Activated CD4-positive, alpha-beta T cell treated with anti-CD3 and anti-CD28 coated beads for 4 hours (primary cell): ENCODE measurements at regions not wholly inside any gene's neighbourhood (a gene's known extent, or its start where the extent isn't known, plus 50 kb on each side); places are given as distances from the start of the nearest gene placed in this dataset.
"Not testable (repeated sequence)": the region's sequence is repeated elsewhere in the genome, so short reads cannot be mapped to it uniquely, and the experiment has no call there.

Source experiments
- DNase-seq, 2 donors: peaks; one replicate each; pipeline ENCODE4 v3.0.0-alpha.2; 2020

GRCh38 chr4:52376132-52376704 lies 282.9 kb downstream of the USP46 start:
- DNase-seq = peak in 1 of 2 donors; percentile 13

GRCh38 chr4:52377563-52377962 lies 281.5 kb downstream of the USP46 start:
- no peak for DNase-seq

- DNase-seq = no peak
Measured at GRCh38 chr4:52407545-52407944, 251.6 kb downstream of the USP46 start.

GRCh38 chr4:52408032-52408431 lies 251.1 kb downstream of the USP46 start:
- DNase-seq = no peak

- no peak for DNase-seq
Measured at GRCh38 chr4:52408471-52408870, 250.6 kb downstream of the USP46 start.

GRCh38 chr4:52409766-52410165 lies 249.3 kb downstream of the USP46 start:
- DNase-seq = not testable (repeated sequence)

- DNase-seq = no peak
Measured at GRCh38 chr4:52410971-52411370, 248.1 kb downstream of the USP46 start.

GRCh38 chr4:52420330-52420729 lies 238.8 kb downstream of the USP46 start:
- no peak for DNase-seq

GRCh38 chr4:52421811-52422213 lies 237.3 kb downstream of the USP46 start:
- DNase-seq = no peak

GRCh38 chr4:52423967-52424366 lies 235.1 kb downstream of the USP46 start:
- DNase-seq = no peak

- no peak for DNase-seq
Measured at GRCh38 chr4:52425751-52426326, 233.3 kb downstream of the USP46 start.

GRCh38 chr4:52431410-52431809 lies 227.7 kb downstream of the USP46 start:
- DNase-seq = no peak

GRCh38 chr4:52431869-52432268 lies 227.2 kb downstream of the USP46 start:
- no peak for DNase-seq

- DNase-seq = not testable (repeated sequence)
Measured at GRCh38 chr4:52442524-52442923, 216.6 kb downstream of the USP46 start.

- DNase-seq = no peak
Measured at GRCh38 chr4:52472444-52472843, 186.7 kb downstream of the USP46 start.

- no peak for DNase-seq
Measured at GRCh38 chr4:52477191-52477780, 181.8 kb downstream of the USP46 start.

GRCh38 chr4:52483186-52483890 lies 175.8 kb downstream of the USP46 start:
- no peak for DNase-seq

- no peak for DNase-seq
Measured at GRCh38 chr4:52507774-52508173, 151.3 kb downstream of the USP46 start.

- DNase-seq = no peak
Measured at GRCh38 chr4:52510939-52511565, 148.0 kb downstream of the USP46 start.

- DNase-seq = no peak
Measured at GRCh38 chr4:52511825-52512224, 147.3 kb downstream of the USP46 start.

- no peak for DNase-seq
Measured at GRCh38 chr4:52512291-52512690, 146.8 kb downstream of the USP46 start.

- DNase-seq = not testable (repeated sequence)
Measured at GRCh38 chr4:52522093-52522492, 137.0 kb downstream of the USP46 start.

GRCh38 chr4:52529983-52530382 lies 129.1 kb downstream of the USP46 start:
- DNase-seq = no peak

- no peak for DNase-seq
Measured at GRCh38 chr4:52535793-52536192, 123.3 kb downstream of the USP46 start.
